Fibroblast of villous mesenchyme (primary cell): ENCODE measurements at regions not wholly inside any gene's neighbourhood (a gene's known extent, or its start where the extent isn't known, plus 50 kb on each side); places are given as distances from the start of the nearest gene placed in this dataset.

Experiments
- DNase-seq: peaks from one replicate; pipeline ENCODE4 v3.0.0-alpha.2; 2010; ENCODE audit warnings: low read depth
- H3K4me3 ChIP-seq: 2 replicates; pipeline ENCODE4 v1.5.1; 2011; ENCODE audit warnings: low read depth, mild to moderate bottlenecking, low read length
- CTCF ChIP-seq: IDR thresholded peaks from 2 replicates; pipeline ENCODE4 v1.5.1; 2012; ENCODE audit warnings: low read depth, mild to moderate bottlenecking, low read length; ENCODE audit not compliant: insufficient read depth

- peak; percentile 52 for TF ChIP-seq CTCF
- no peak overlapping the region for H3K4me3 ChIP-seq
- DNase-seq = no peak
These were observed 149.0 kb upstream of the TMEM106B start for GRCh38 chr7:12062062-12062461.

GRCh38 chr7:12064586-12065127 lies 146.4 kb upstream of the TMEM106B start:
- no peak overlapping the region for H3K4me3 ChIP-seq
- no peak for TF ChIP-seq CTCF
- no peak for DNase-seq

- no peak for DNase-seq
- no peak overlapping the region for H3K4me3 ChIP-seq
- TF ChIP-seq CTCF = no peak
These were observed 145.1 kb upstream of the TMEM106B start for GRCh38 chr7:12066004-12066403.

GRCh38 chr7:12066521-12066920 lies 144.6 kb upstream of the TMEM106B start:
- no peak for TF ChIP-seq CTCF
- no peak for DNase-seq
- H3K4me3 ChIP-seq = no peak overlapping the region

- peak; percentile 71 for DNase-seq
- TF ChIP-seq CTCF = peak; percentile 83
- H3K4me3 ChIP-seq = no peak overlapping the region
These were observed 143.8 kb upstream of the TMEM106B start for GRCh38 chr7:12067156-12067831.

GRCh38 chr7:12069757-12070156 lies 141.3 kb upstream of the TMEM106B start:
- peak; percentile 4 for TF ChIP-seq CTCF
- no peak overlapping the region for H3K4me3 ChIP-seq
- DNase-seq = no peak

- no peak for DNase-seq
- no peak for TF ChIP-seq CTCF
- no peak overlapping the region for H3K4me3 ChIP-seq
These were observed 136.2 kb upstream of the TMEM106B start for GRCh38 chr7:12074889-12075288.
